ENCODE measurements at regions not wholly inside any gene's neighbourhood (a gene's known extent, or its start where the extent isn't known, plus 50 kb on each side); places are given as distances from the start of the nearest gene placed in this dataset.

DNA sequence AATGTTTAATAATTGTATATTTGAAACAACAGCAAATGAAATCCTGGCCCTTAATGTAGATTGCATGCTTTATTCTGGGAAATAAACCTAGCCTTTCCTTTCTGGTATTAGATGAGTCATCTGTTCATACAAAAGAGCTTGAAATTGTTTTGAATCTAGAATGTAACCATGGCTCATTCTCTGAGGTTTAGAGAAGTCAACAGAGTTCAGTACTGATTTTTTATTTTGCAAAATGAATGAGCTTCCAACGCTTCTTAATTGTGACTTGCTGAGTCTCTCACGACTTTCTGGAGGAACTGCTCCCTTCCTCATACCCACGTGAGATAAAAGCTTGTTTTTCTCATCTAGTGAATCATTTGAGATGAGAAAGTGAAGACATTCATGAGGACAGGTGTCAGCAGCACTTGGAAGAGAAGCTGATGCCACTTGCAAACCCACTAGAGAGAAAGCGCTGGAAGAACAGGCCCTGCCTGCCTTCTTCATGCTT lies 509.6 kb downstream of the VRK1 start:
- Histone ChIP-seq H3K4me3 (no peak overlapping the region), H3K79me2 (ENCODE audit: insufficient read depth) (no peaks in the 10 kb centered on the region), H3F3A (ENCODE audit: insufficient read depth) (no peaks in the 10 kb centered on the region), H3K4me2 (ENCODE audit: unreplicated experiment) (no peak overlapping the region), H3K27me3 (replicated peaks; ENCODE audit: insufficient read depth) (no peaks in the 10 kb centered on the region), H2AFZ (no peak overlapping the region), H3K9me2 (ENCODE audit: insufficient read depth) (no peaks in the 10 kb centered on the region), H3K9ac (no peak overlapping the region), H3K36me3 (ENCODE audit: low read depth) (no peaks in the 10 kb centered on the region), H4K20me1 (ENCODE audit: insufficient read depth) (no peaks in the 10 kb centered on the region), H3K9me3 (ENCODE audit: low read depth) (no peaks in the 10 kb centered on the region), H3K4me1 (ENCODE audit: insufficient read depth) (no peaks in the 10 kb centered on the region), H3K27ac (no peak overlapping the region)
- 13 to 20% methylated on average over 4 of the region's 4 CpGs for WGBS, 2 experiments (ENCODE audit: low coverage in 1 of 2, low lambda C conversion rate in 2 of 2, missing lambda C conversion rate in 2 of 2)
- TF ChIP-seq EZH2 (IDR thresholded peaks at IDR 0.05; ENCODE audit: insufficient read depth, poor library complexity, severe bottlenecking) (no peak), EZH2phosphoT487 (IDR thresholded peaks at IDR 0.05; ENCODE audit: insufficient read depth, low read depth) (no peak)
- in situ Hi-C loops (cut with MboI), result no loop called here
- DNase-seq, result no peak

DNA sequence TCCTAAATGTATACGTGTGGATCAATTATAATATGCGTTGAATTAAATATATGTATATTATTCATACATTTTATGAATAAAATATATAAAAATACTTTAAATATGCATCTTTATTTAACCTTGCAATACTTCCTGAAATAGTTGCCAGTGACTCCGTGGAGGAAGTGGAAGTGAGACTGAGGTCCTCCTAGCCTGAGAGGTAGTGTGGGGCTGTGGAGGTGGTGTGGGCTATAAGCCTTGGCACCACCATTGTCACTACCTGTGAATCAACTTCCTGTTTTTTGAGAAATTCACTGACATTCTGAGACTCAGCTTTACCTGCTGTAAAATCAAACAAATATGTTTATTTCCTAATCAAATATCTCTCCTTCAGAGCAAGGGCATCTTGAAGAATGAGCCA lies 514.2 kb downstream of the VRK1 start:
- TF ChIP-seq EZH2 (IDR thresholded peaks at IDR 0.05; ENCODE audit: insufficient read depth, poor library complexity, severe bottlenecking) (no peak), EZH2phosphoT487 (IDR thresholded peaks at IDR 0.05; ENCODE audit: insufficient read depth, low read depth) (no peak)
- no peaks in the 10 kb centered on the region for H3K36me3 ChIP-seq (ENCODE audit: low read depth)
- H3K27ac ChIP-seq, result no peak overlapping the region
- H3K4me2 ChIP-seq (ENCODE audit: unreplicated experiment), result no peak overlapping the region
- DNase-seq, result no peak
- no peak overlapping the region for H3K4me3 ChIP-seq
- H3K4me1 ChIP-seq (ENCODE audit: insufficient read depth), result no peaks in the 10 kb centered on the region
- no peaks in the 10 kb centered on the region for H3K9me2 ChIP-seq (ENCODE audit: insufficient read depth)
- H4K20me1 ChIP-seq (ENCODE audit: insufficient read depth), result no peaks in the 10 kb centered on the region
- no peaks in the 10 kb centered on the region for H3K79me2 ChIP-seq (ENCODE audit: insufficient read depth)
- no peaks in the 10 kb centered on the region for H3K9me3 ChIP-seq (ENCODE audit: low read depth)
- no peak overlapping the region for H2AFZ ChIP-seq
- no peak overlapping the region for H3K9ac ChIP-seq
- in situ Hi-C loops (cut with MboI), result no loop called here
- H3F3A ChIP-seq (ENCODE audit: insufficient read depth), result no peaks in the 10 kb centered on the region
- WGBS, 2 experiments (ENCODE audit: low coverage in 1 of 2, low lambda C conversion rate in 2 of 2, missing lambda C conversion rate in 2 of 2), result 50 to 51% methylated on average over 3 of the region's 3 CpGs
- H3K27me3 ChIP-seq (replicated peaks; ENCODE audit: insufficient read depth), result no peaks in the 10 kb centered on the region

DNA sequence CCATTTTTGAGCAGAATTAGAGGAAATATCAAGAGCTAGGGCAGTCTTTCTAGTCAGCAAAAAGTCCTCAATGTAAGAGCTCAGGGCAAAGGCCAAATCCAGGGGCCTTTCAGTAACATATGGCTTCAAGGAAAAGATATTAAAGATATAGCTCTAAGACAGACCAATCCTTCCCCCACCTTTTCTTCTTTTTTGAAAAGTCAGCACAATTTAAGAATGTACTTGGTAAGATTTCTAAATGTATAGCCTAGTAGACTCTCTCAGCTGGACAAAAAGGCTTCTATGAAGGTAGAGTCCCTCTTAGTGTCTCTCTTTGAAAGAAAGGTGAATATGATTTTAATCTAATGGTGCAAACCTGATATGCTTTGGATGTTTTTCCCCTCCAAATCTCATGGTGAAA lies 515.7 kb downstream of the VRK1 start:
- TF ChIP-seq EZH2 (IDR thresholded peaks at IDR 0.05; ENCODE audit: insufficient read depth, poor library complexity, severe bottlenecking) (no peak), EZH2phosphoT487 (IDR thresholded peaks at IDR 0.05; ENCODE audit: insufficient read depth, low read depth) (no peak)
- Histone ChIP-seq H3K79me2 (ENCODE audit: insufficient read depth) (no peaks in the 10 kb centered on the region), H3F3A (ENCODE audit: insufficient read depth) (no peaks in the 10 kb centered on the region), H3K4me2 (ENCODE audit: unreplicated experiment) (no peak overlapping the region), H3K4me1 (ENCODE audit: insufficient read depth) (no peaks in the 10 kb centered on the region), H4K20me1 (ENCODE audit: insufficient read depth) (no peaks in the 10 kb centered on the region), H2AFZ (no peak overlapping the region), H3K4me3 (no peak overlapping the region), H3K9me3 (ENCODE audit: low read depth) (no peaks in the 10 kb centered on the region), H3K27me3 (replicated peaks; ENCODE audit: insufficient read depth) (no peaks in the 10 kb centered on the region), H3K9me2 (ENCODE audit: insufficient read depth) (no peaks in the 10 kb centered on the region), H3K36me3 (ENCODE audit: low read depth) (no peaks in the 10 kb centered on the region), H3K27ac (no peak overlapping the region), H3K9ac (no peak overlapping the region)
- DNase-seq, result no peak
- in situ Hi-C loops (cut with MboI), result no loop called here

DNA sequence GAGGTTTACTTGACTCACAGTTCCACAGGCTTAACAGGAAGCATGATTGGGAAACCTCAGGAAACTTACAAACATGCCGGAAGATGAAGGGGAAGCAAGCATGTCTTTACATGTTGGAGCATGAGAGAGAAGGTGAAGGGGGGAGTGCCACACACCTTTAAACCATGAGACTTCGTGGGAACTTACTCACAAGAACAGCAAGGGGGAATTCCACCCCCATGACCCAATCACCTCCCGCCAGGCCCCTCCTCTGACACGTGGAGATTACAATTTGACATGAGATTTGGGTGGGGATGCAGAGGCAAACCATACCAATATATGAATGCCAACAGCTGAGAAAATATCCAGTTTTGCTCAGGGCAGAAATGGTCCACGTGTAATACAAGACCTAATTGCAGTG lies 518.6 kb downstream of the VRK1 start:
- no peaks in the 10 kb centered on the region for H3F3A ChIP-seq (ENCODE audit: insufficient read depth)
- H3K79me2 ChIP-seq (ENCODE audit: insufficient read depth), result no peaks in the 10 kb centered on the region
- no peaks in the 10 kb centered on the region for H4K20me1 ChIP-seq (ENCODE audit: insufficient read depth)
- no peaks in the 10 kb centered on the region for H3K9me2 ChIP-seq (ENCODE audit: insufficient read depth)
- 20 to 25% methylated on average over 5 of the region's 5 CpGs for WGBS, 2 experiments (ENCODE audit: low coverage in 1 of 2, low lambda C conversion rate in 2 of 2, missing lambda C conversion rate in 2 of 2)
- in situ Hi-C loops (cut with MboI), result no loop called here
- no peak overlapping the region for H3K27ac ChIP-seq
- no peaks in the 10 kb centered on the region for H3K36me3 ChIP-seq (ENCODE audit: low read depth)
- no peak overlapping the region for H3K4me2 ChIP-seq (ENCODE audit: unreplicated experiment)
- H3K27me3 ChIP-seq (replicated peaks; ENCODE audit: insufficient read depth), result no peaks in the 10 kb centered on the region
- no peak overlapping the region for H2AFZ ChIP-seq
- H3K9me3 ChIP-seq (ENCODE audit: low read depth), result no peaks in the 10 kb centered on the region
- no peak for DNase-seq
- H3K4me1 ChIP-seq (ENCODE audit: insufficient read depth), result no peaks in the 10 kb centered on the region
- no peak for TF ChIP-seq EZH2phosphoT487 (IDR thresholded peaks at IDR 0.05; ENCODE audit: insufficient read depth, low read depth)
- TF ChIP-seq EZH2 (IDR thresholded peaks at IDR 0.05; ENCODE audit: insufficient read depth, poor library complexity, severe bottlenecking), result no peak
- no peak overlapping the region for H3K4me3 ChIP-seq
- H3K9ac ChIP-seq, result no peak overlapping the region

DNA sequence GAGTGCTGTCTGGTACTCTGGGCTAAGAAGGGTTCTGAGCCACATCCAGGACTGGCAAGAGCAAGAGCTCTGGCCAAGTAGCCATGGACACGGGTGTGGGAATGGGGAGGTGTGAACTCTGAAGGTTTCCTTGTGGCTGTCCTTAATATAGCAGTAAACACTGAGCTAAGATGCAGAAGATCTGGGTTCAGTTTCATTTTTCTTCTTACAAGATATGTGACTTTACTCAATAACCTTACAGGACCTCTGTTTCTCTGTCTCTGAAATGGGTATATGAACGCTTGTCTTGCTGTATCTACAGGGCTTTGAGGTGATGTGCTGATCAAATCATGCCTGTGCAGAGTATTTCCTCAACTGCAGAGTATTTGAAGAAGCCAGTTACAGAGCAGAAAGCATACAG lies 521.2 kb downstream of the VRK1 start:
- H4K20me1 ChIP-seq (ENCODE audit: insufficient read depth), result no peaks in the 10 kb centered on the region
- H3K79me2 ChIP-seq (ENCODE audit: insufficient read depth), result no peaks in the 10 kb centered on the region
- no peaks in the 10 kb centered on the region for H3K9me3 ChIP-seq (ENCODE audit: low read depth)
- H3K4me2 ChIP-seq (ENCODE audit: unreplicated experiment), result no peak overlapping the region
- no peak overlapping the region for H3K4me3 ChIP-seq
- no peak overlapping the region for H3K9ac ChIP-seq
- no peaks in the 10 kb centered on the region for H3K27me3 ChIP-seq (replicated peaks; ENCODE audit: insufficient read depth)
- no peak for TF ChIP-seq EZH2 (IDR thresholded peaks at IDR 0.05; ENCODE audit: insufficient read depth, poor library complexity, severe bottlenecking)
- no peak for TF ChIP-seq EZH2phosphoT487 (IDR thresholded peaks at IDR 0.05; ENCODE audit: insufficient read depth, low read depth)
- no peak overlapping the region for H2AFZ ChIP-seq
- in situ Hi-C loops (cut with MboI), result no loop called here
- no peaks in the 10 kb centered on the region for H3F3A ChIP-seq (ENCODE audit: insufficient read depth)
- no peaks in the 10 kb centered on the region for H3K4me1 ChIP-seq (ENCODE audit: insufficient read depth)
- 14 to 19% methylated on average over 2 of the region's 2 CpGs for WGBS, 2 experiments (ENCODE audit: low coverage in 1 of 2, low lambda C conversion rate in 2 of 2, missing lambda C conversion rate in 2 of 2)
- no peak for DNase-seq
- H3K27ac ChIP-seq, result no peak overlapping the region
- H3K9me2 ChIP-seq (ENCODE audit: insufficient read depth), result no peaks in the 10 kb centered on the region
- H3K36me3 ChIP-seq (ENCODE audit: low read depth), result no peaks in the 10 kb centered on the region

Data from GM23248 (cell line).